Fibroblast of lung (primary cell): ENCODE measurements at regions not wholly inside any gene's neighbourhood (a gene's known extent, or its start where the extent isn't known, plus 50 kb on each side); places are given as distances from the start of the nearest gene placed in this dataset.

Experiments
- DNase-seq, 2 donors: peaks; one replicate each; pipeline versions ENCODE4 v3.0.0 to v3.0.0-alpha.2; 2010; ENCODE audit warnings: low read depth in 2 of 2
- H2AFZ ChIP-seq: 2 replicates; pipeline ENCODE4 v1.5.1; 2012; ENCODE audit warnings: low read length, control low read depth, inconsistent platforms
- H3K27ac ChIP-seq: 2 replicates; pipeline ENCODE4 v1.5.1; 2011; ENCODE audit warnings: low read length, control low read depth; ENCODE audit not compliant: insufficient read depth
- H3K27me3 ChIP-seq: 2 replicates; pipeline ENCODE4 v1.5.1; 2011; ENCODE audit warnings: mild to moderate bottlenecking, low read length; ENCODE audit not compliant: control insufficient read depth, insufficient read depth
- H3K36me3 ChIP-seq: 2 replicates; pipeline ENCODE4 v1.5.1; 2011; ENCODE audit warnings: low read length; ENCODE audit not compliant: control insufficient read depth, insufficient read depth
- H3K4me1 ChIP-seq: 2 replicates; pipeline ENCODE4 v1.5.1; 2011; ENCODE audit warnings: low read length; ENCODE audit not compliant: control insufficient read depth, insufficient read depth; ENCODE audit errors: extremely low read depth
- H3K4me2 ChIP-seq: 2 replicates; pipeline ENCODE4 v1.5.1; 2011; ENCODE audit warnings: low read length, control low read depth; ENCODE audit not compliant: insufficient read depth; ENCODE audit errors: extremely low read depth
- H3K4me3 ChIP-seq, 4 experiments: fragments of 200-600 bp in 1 of 4; sonication (generic) in 1 of 4; replicated peaks in 1 of 4; 2 replicates each; pipeline ENCODE4 v1.5.1; 2011 to 2016; ENCODE audit warnings: low read length in 4 of 4, low read depth in 3 of 4, mild to moderate bottlenecking in 3 of 4, control low read depth in 2 of 4, inconsistent platforms in 1 of 4, mixed read lengths in 1 of 4; ENCODE audit not compliant: insufficient read depth in 1 of 4; ENCODE audit errors: control extremely low read depth in 1 of 4
- H3K79me2 ChIP-seq: 2 replicates; pipeline ENCODE4 v1.5.1; 2012; ENCODE audit warnings: mild to moderate bottlenecking, low read length, inconsistent platforms; ENCODE audit not compliant: control insufficient read depth, insufficient read depth
- H3K9ac ChIP-seq: 2 replicates; pipeline ENCODE4 v1.5.1; 2011; ENCODE audit warnings: mild to moderate bottlenecking, low read length, control low read depth; ENCODE audit not compliant: insufficient read depth
- H3K9me3 ChIP-seq: 2 replicates; pipeline ENCODE4 v1.5.1; 2012; ENCODE audit warnings: low read depth, low read length; ENCODE audit not compliant: control insufficient read depth, insufficient read depth
- H4K20me1 ChIP-seq: 2 replicates; pipeline ENCODE4 v1.5.1; 2011; ENCODE audit warnings: low read length; ENCODE audit not compliant: control insufficient read depth, insufficient read depth; ENCODE audit errors: extremely low read depth
- EZH2 ChIP-seq: IDR thresholded peaks from 2 replicates; pipeline ENCODE4 v1.5.1; 2012; ENCODE audit warnings: low read length, control low read depth, mild to moderate bottlenecking; ENCODE audit errors: missing control alignments
- TF ChIP-seq, protein P1 (sequence below), 2 donors: IDR thresholded peaks in 1 of 2; conservative IDR thresholded peaks in 1 of 2; 1 replicate in 1 of 2; 2 replicates in 1 of 2; pipeline ENCODE4 v1.5.1; 2011 to 2012; ENCODE audit warnings: low read length in 2 of 2, control low read depth in 1 of 2, inconsistent platforms in 1 of 2, low read depth in 1 of 2, mild to moderate bottlenecking in 1 of 2

DNA sequence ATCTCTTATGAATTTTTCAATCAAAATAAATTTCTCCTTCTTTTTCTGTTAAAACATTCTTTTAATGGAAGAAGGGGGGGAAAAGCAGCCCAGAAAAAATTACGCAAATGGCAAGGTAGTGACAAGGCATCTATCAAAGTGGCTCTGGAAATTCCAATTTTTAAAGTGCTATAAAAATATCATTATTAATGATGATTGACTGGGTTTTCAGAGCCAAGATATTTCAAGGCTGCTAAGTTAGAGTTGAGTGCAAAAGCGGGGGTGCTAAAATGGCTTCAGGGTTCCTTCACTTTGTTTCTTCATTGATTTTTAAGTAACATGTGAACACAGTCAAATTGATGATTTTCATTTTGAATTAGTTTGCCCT, 171.6 kb upstream of the CITED2 start:
- H3K4me2 ChIP-seq = no peak overlapping the region

DNA sequence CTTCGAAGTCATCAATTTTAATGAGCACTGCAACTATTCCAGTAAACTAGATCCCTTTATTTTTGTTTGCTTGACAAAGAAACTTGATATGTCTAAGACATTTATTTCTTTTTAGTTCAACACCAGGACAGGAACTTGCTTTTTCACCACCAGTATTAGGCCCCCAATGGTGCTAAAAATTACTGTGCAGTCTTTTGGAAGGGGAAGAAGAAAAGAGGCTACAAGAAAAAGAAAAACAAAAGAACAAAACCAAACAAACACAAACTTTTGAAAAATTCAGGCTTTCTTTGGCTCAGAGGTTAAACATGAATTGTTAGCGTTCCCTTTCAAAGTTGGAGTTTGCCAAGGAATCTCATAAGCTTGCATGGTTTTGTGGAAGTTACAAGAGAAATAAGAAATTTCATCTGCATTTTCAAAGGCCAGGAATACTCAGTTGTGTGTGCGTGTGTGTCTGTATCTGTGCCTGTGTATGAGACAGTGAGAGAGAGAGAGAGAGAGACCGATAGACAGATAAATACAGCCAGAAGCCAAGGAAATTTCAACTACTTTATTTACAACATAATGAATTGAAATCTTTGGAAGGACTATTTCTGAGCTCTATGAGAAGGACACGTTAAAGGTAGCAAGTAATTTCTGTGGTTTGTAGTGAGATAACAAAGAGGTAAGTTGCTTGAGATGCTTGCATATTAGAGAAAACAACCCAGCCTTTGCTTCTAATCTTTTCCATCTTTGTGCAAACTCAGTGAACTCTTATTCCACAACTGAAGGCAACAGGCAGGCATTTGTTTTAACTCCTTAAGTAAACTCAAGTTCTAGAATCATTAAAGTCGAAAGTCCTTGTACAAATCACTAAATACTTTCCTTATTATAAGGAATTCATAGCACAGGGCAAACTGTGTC, 171.0 kb upstream of the CITED2 start:
- TF ChIP-seq, protein P1, sequence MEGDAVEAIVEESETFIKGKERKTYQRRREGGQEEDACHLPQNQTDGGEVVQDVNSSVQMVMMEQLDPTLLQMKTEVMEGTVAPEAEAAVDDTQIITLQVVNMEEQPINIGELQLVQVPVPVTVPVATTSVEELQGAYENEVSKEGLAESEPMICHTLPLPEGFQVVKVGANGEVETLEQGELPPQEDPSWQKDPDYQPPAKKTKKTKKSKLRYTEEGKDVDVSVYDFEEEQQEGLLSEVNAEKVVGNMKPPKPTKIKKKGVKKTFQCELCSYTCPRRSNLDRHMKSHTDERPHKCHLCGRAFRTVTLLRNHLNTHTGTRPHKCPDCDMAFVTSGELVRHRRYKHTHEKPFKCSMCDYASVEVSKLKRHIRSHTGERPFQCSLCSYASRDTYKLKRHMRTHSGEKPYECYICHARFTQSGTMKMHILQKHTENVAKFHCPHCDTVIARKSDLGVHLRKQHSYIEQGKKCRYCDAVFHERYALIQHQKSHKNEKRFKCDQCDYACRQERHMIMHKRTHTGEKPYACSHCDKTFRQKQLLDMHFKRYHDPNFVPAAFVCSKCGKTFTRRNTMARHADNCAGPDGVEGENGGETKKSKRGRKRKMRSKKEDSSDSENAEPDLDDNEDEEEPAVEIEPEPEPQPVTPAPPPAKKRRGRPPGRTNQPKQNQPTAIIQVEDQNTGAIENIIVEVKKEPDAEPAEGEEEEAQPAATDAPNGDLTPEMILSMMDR (conservative IDR thresholded peaks at IDR 0.05 in 1 of 2, IDR thresholded peaks at IDR 0.05 in 1 of 2; ENCODE audit: low read depth in 1 of 2, low read length in 2 of 2) = no peak
- TF ChIP-seq EZH2 = no peak
- Histone ChIP-seq H3K27me3 (no peaks in the 10 kb centered on the region), H4K20me1 (no peaks in the 10 kb centered on the region), H3K79me2 (no peaks in the 10 kb centered on the region), H3K27ac (no peak overlapping the region), H3K4me1 (peaks cover 12% of the 10 kb centered on the region), H3K4me2 (no peak overlapping the region), H3K9me3 (no peaks in the 10 kb centered on the region), H3K4me3 (no peak overlapping the region), H3K9ac (no peak overlapping the region), H2AFZ (peak overlapping the region; percentile 18), H3K36me3 (no peaks in the 10 kb centered on the region)
- DNase-seq = no peak

More for the DNA sequence above, 171.6 kb upstream of the CITED2 start:
- no peak for DNase-seq
- Histone ChIP-seq H3K27me3 (no peaks in the 10 kb centered on the region), H3K27ac (no peak overlapping the region), H3K79me2 (no peaks in the 10 kb centered on the region), H3K36me3 (no peaks in the 10 kb centered on the region), H3K4me1 (peaks cover 6% of the 10 kb centered on the region), H3K9me3 (no peaks in the 10 kb centered on the region), H3K9ac (no peak overlapping the region), H3K4me3 (no peak overlapping the region), H2AFZ (no peak overlapping the region), H4K20me1 (no peaks in the 10 kb centered on the region)
- TF ChIP-seq, protein P1 (conservative IDR thresholded peaks at IDR 0.05 in 1 of 2, IDR thresholded peaks at IDR 0.05 in 1 of 2; ENCODE audit: low read depth in 1 of 2, low read length in 2 of 2) = no peak
- no peak for TF ChIP-seq EZH2

DNA sequence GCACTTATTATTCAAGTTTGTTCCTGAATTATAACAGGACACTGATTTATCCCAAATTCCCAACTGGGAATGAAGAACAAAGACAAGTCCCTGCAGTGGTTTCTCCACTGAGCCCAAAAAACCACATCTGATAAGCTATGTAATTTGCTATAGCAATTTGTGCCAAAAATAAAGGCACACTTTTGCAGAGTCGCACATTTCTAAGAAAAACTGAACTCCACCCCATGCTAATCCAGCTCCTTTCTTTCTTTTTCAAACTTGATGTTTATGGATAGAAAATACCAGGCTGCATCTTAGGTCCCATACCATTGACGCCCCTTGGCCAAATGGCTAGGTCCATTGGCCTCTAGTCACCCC, 170.2 kb upstream of the CITED2 start:
- H2AFZ ChIP-seq = no peak overlapping the region
- H3K9me3 ChIP-seq = no peaks in the 10 kb centered on the region
- no peaks in the 10 kb centered on the region for H3K27me3 ChIP-seq
- no peak overlapping the region for H3K4me3 ChIP-seq
- H3K36me3 ChIP-seq = no peaks in the 10 kb centered on the region
- H3K79me2 ChIP-seq = no peaks in the 10 kb centered on the region
- no peaks in the 10 kb centered on the region for H4K20me1 ChIP-seq
- no peak overlapping the region for H3K4me2 ChIP-seq
- DNase-seq = no peak
- H3K4me1 ChIP-seq = peaks cover 16% of the 10 kb centered on the region
- no peak overlapping the region for H3K27ac ChIP-seq
- H3K9ac ChIP-seq = no peak overlapping the region
- TF ChIP-seq, protein P1 (conservative IDR thresholded peaks at IDR 0.05 in 1 of 2, IDR thresholded peaks at IDR 0.05 in 1 of 2; ENCODE audit: low read depth in 1 of 2, low read length in 2 of 2) = no peak
- no peak for TF ChIP-seq EZH2
